GM10248 (cell line): ENCODE measurements at regions not wholly inside any gene's neighbourhood (a gene's known extent, or its start where the extent isn't known, plus 50 kb on each side); places are given as distances from the start of the nearest gene placed in this dataset.

Source experiments
- CTCF ChIA-PET: fragments of 300-600 bp; sonication (Branson Sonifier 250); formaldehyde crosslinking; extraction: SDS; loops from one replicate; lab custom pipeline; 2021; ENCODE audit warnings: antibody characterized with exemption; lab: Yijun Ruan, JAX
- POLR2A ChIA-PET: fragments of 350-650 bp; sonication (Branson Sonifier 250); formaldehyde crosslinking; extraction: SDS; loops from one replicate; lab custom pipeline; 2020; ENCODE audit warnings: antibody characterized with exemption; lab: Yijun Ruan, JAX
- DNase-seq: peaks from one replicate; pipeline ENCODE4 v3.0.0; 2012; ENCODE audit errors: extremely low spot score
- CTCF ChIP-seq: IDR thresholded peaks from 2 replicates; pipeline ENCODE4 v1.5.1; 2012; ENCODE audit warnings: mild to moderate bottlenecking, low read depth; ENCODE audit errors: extremely low read depth, missing control alignments, control extremely low read depth

GRCh38 chr2:107313316-107313715 lies 427.3 kb upstream of the ST6GAL2 start:
- POLR2A ChIA-PET = no interaction called here
- TF ChIP-seq CTCF = no peak
- no peak for DNase-seq

GRCh38 chr2:107320881-107321280 lies 434.9 kb upstream of the ST6GAL2 start:
- POLR2A ChIA-PET = no interaction called here

More at GRCh38 chr2:107313316-107313715, 427.3 kb upstream of the ST6GAL2 start:
- CTCF ChIA-PET = no interaction called here

GRCh38 chr2:107322416-107322815 lies 436.4 kb upstream of the ST6GAL2 start:
- DNase-seq = no peak
- ChIA-PET CTCF (interaction anchor here (1.9 kb wide), 1 partner anchor 91 kb away, joined by 4 read pairs; no protein-coding TSS in a partner anchor), POLR2A (no interaction called here)
- TF ChIP-seq CTCF = no peak

More at GRCh38 chr2:107320881-107321280, 434.9 kb upstream of the ST6GAL2 start:
- no peak for DNase-seq
- CTCF ChIA-PET = interaction anchor here (1.4 to 1.9 kb wide), 2 partner anchors 9 to 92 kb away, joined by 4 read pairs; no protein-coding TSS in a partner anchor
- no peak for TF ChIP-seq CTCF

- TF ChIP-seq CTCF = no peak
- ChIA-PET CTCF (no interaction called here), POLR2A (no interaction called here)
- DNase-seq = no peak
These were observed 438.1 kb upstream of the ST6GAL2 start for GRCh38 chr2:107323946-107324565.

GRCh38 chr2:107325981-107326786 lies 440.2 kb upstream of the ST6GAL2 start:
- CTCF ChIA-PET = no interaction called here
- no peak for TF ChIP-seq CTCF
- POLR2A ChIA-PET = no interaction called here
- no peak for DNase-seq

- POLR2A ChIA-PET = no interaction called here
- TF ChIP-seq CTCF = no peak
- CTCF ChIA-PET = no interaction called here
- DNase-seq = no peak
These were observed 448.3 kb upstream of the ST6GAL2 start for GRCh38 chr2:107334306-107334705.
